ENCODE measurements at regions not wholly inside any gene's neighbourhood (a gene's known extent, or its start where the extent isn't known, plus 50 kb on each side); places are given as distances from the start of the nearest gene placed in this dataset.

DNA sequence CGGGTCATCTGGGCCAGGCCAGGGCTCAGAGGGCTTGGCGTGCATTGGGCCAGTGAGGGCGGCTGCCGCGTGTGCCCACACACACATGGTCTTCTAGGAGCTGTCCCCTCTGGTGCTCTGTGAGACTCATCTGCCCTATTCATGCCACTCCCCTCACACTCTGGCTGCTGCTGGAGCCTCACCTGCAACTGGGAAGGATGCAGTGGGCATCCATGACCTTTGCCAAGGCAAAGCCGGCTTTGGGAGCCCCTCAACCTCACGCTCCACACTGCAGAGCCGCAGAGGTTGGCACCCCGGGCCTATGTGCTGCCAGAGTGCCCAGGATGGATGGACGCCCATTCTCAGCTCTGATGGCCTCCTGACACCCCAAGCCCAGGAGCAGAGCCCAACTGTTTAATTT, 330.2 kb upstream of the SALL3 start:
- Histone ChIP-seq H3K9me3 (ENCODE audit: control insufficient read depth, low read depth, low read length) (peaks cover 18% of the 10 kb centered on the region), H3K9me1 (ENCODE audit: control insufficient read depth, extremely low read depth, insufficient read depth, low read length) (no peaks in the 10 kb centered on the region), H2AFZ (ENCODE audit: control insufficient read depth, low read length) (no peak overlapping the region), H3K36me3 (ENCODE audit: control insufficient read depth in 2 of 2, extremely low read depth in 1 of 2, insufficient read depth in 2 of 2, low read length in 2 of 2) (no peaks in the 10 kb centered on the region), H3K4me3 (ENCODE audit: control insufficient read depth in 2 of 3, extremely low read depth in 1 of 3, insufficient read depth in 2 of 3, low read depth in 1 of 3, low read length in 3 of 3) (no peak overlapping the region), H3K27me3 (ENCODE audit: control insufficient read depth, extremely low read depth, insufficient read depth, low read length) (no peaks in the 10 kb centered on the region), H3K4me1 (ENCODE audit: control insufficient read depth, extremely low read depth, insufficient read depth, low read length) (no peaks in the 10 kb centered on the region), H3K9ac (ENCODE audit: control insufficient read depth, extremely low read depth, insufficient read depth, low read length) (no peak overlapping the region), H3K4me2 (ENCODE audit: control insufficient read depth, extremely low read depth, insufficient read depth, low read depth, low read length) (no peak overlapping the region), H3K27ac (ENCODE audit: control insufficient read depth, insufficient read depth, low read length) (no peak overlapping the region), H3K79me2 (ENCODE audit: control insufficient read depth, insufficient read depth, low read length) (no peaks in the 10 kb centered on the region), H4K20me1 (ENCODE audit: control insufficient read depth, extremely low read depth, insufficient read depth, low read length) (no peaks in the 10 kb centered on the region)
- TF ChIP-seq, protein P1, sequence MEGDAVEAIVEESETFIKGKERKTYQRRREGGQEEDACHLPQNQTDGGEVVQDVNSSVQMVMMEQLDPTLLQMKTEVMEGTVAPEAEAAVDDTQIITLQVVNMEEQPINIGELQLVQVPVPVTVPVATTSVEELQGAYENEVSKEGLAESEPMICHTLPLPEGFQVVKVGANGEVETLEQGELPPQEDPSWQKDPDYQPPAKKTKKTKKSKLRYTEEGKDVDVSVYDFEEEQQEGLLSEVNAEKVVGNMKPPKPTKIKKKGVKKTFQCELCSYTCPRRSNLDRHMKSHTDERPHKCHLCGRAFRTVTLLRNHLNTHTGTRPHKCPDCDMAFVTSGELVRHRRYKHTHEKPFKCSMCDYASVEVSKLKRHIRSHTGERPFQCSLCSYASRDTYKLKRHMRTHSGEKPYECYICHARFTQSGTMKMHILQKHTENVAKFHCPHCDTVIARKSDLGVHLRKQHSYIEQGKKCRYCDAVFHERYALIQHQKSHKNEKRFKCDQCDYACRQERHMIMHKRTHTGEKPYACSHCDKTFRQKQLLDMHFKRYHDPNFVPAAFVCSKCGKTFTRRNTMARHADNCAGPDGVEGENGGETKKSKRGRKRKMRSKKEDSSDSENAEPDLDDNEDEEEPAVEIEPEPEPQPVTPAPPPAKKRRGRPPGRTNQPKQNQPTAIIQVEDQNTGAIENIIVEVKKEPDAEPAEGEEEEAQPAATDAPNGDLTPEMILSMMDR (optimal IDR thresholded peaks at IDR 0.05 in 1 of 3, IDR thresholded peaks at IDR 0.05 in 1 of 3, conservative IDR thresholded peaks at IDR 0.05 in 1 of 3; ENCODE audit: extremely low read depth in 1 of 3, insufficient read depth in 2 of 3, low read length in 3 of 3) = no peak
- no peak for TF ChIP-seq EZH2 (IDR thresholded peaks at IDR 0.05; ENCODE audit: low read length)
- FAIRE-seq (no peak), DNase-seq (ENCODE audit: low read depth, low spot score) (no peak)
- dilution Hi-C loops (cut with MboI; ENCODE audit: extremely low pct_ligation_motif_present, low sequenced_read_pairs) = no loop called here

DNA sequence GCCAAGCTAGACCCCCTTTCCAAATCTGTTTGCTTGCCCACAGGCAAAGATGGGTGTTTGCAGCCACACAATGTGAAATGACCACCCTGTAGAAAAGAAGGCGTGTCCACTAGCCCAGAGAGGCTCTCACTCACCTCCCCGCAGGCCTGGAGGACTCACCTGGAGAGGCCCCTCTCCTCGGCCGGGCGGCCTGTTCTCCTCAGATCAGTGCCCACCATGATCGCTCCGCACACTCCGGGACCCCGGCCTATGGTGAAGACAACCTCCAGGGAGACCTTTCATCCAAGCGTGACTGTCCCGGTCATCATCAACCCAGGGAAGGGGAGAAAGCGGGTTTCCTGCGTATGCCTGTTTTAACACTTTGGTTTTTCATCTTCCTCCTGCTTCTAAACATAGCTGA, 328.7 kb upstream of the SALL3 start:
- Histone ChIP-seq H3K9me1 (ENCODE audit: control insufficient read depth, extremely low read depth, insufficient read depth, low read length) (no peaks in the 10 kb centered on the region), H3K4me3 (ENCODE audit: control insufficient read depth in 2 of 3, extremely low read depth in 1 of 3, insufficient read depth in 2 of 3, low read depth in 1 of 3, low read length in 3 of 3) (no peak overlapping the region), H2AFZ (ENCODE audit: control insufficient read depth, low read length) (no peak overlapping the region), H3K27ac (ENCODE audit: control insufficient read depth, insufficient read depth, low read length) (no peak overlapping the region), H3K4me2 (ENCODE audit: control insufficient read depth, extremely low read depth, insufficient read depth, low read depth, low read length) (no peak overlapping the region), H3K36me3 (ENCODE audit: control insufficient read depth in 2 of 2, extremely low read depth in 1 of 2, insufficient read depth in 2 of 2, low read length in 2 of 2) (no peaks in the 10 kb centered on the region), H3K9ac (ENCODE audit: control insufficient read depth, extremely low read depth, insufficient read depth, low read length) (no peak overlapping the region), H3K4me1 (ENCODE audit: control insufficient read depth, extremely low read depth, insufficient read depth, low read length) (no peaks in the 10 kb centered on the region), H3K79me2 (ENCODE audit: control insufficient read depth, insufficient read depth, low read length) (no peaks in the 10 kb centered on the region), H3K9me3 (ENCODE audit: control insufficient read depth, low read depth, low read length) (peaks cover 10% of the 10 kb centered on the region), H4K20me1 (ENCODE audit: control insufficient read depth, extremely low read depth, insufficient read depth, low read length) (no peaks in the 10 kb centered on the region), H3K27me3 (ENCODE audit: control insufficient read depth, extremely low read depth, insufficient read depth, low read length) (no peaks in the 10 kb centered on the region)
- FAIRE-seq (no peak), DNase-seq (ENCODE audit: low read depth, low spot score) (no peak)
- dilution Hi-C loops (cut with MboI; ENCODE audit: extremely low pct_ligation_motif_present, low sequenced_read_pairs) = no loop called here
- TF ChIP-seq EZH2 (IDR thresholded peaks at IDR 0.05; ENCODE audit: low read length) = no peak
- TF ChIP-seq, protein P1 (optimal IDR thresholded peaks at IDR 0.05 in 1 of 3, IDR thresholded peaks at IDR 0.05 in 1 of 3, conservative IDR thresholded peaks at IDR 0.05 in 1 of 3; ENCODE audit: extremely low read depth in 1 of 3, insufficient read depth in 2 of 3, low read length in 3 of 3) = no peak

All from keratinocyte (primary cell).